LNCaP clone FGC (cell line): ENCODE measurements at regions not wholly inside any gene's neighbourhood (a gene's known extent, or its start where the extent isn't known, plus 50 kb on each side); places are given as distances from the start of the nearest gene placed in this dataset.

Source experiments
- DNase-seq: peaks from one replicate; pipeline ENCODE4 v3.0.0-alpha.2; 2011; ENCODE audit warnings: low read depth
- H3K4me3 ChIP-seq: 2 replicates; pipeline ENCODE4 v1.5.1; 2011; ENCODE audit warnings: mild to moderate bottlenecking, low read depth, low read length, control low read depth
- CTCF ChIP-seq: IDR thresholded peaks from 2 replicates; pipeline ENCODE4 v1.5.1; 2012; ENCODE audit warnings: mild to moderate bottlenecking; ENCODE audit not compliant: control insufficient read depth, insufficient read depth; ENCODE audit errors: extremely low read depth

GRCh38 chr16:79484237-79484636 is 116.3 kb downstream of the MAF start:
- no peak overlapping the region for H3K4me3 ChIP-seq
- no peak for TF ChIP-seq CTCF
- no peak for DNase-seq

- DNase-seq = no peak
Measured at GRCh38 chr16:79483336-79483735, 117.2 kb downstream of the MAF start.

GRCh38 chr16:79482011-79482410 is 118.5 kb downstream of the MAF start:
- no peak overlapping the region for H3K4me3 ChIP-seq
- no peak for DNase-seq
- no peak for TF ChIP-seq CTCF

More at GRCh38 chr16:79483336-79483735, 117.2 kb downstream of the MAF start:
- no peak for TF ChIP-seq CTCF
- H3K4me3 ChIP-seq = no peak overlapping the region

GRCh38 chr16:79480929-79481328 is 119.6 kb downstream of the MAF start:
- DNase-seq = no peak
- H3K4me3 ChIP-seq = no peak overlapping the region
- TF ChIP-seq CTCF = no peak

GRCh38 chr16:79480056-79480455 is 120.5 kb downstream of the MAF start:
- no peak for DNase-seq
- no peak for TF ChIP-seq CTCF

GRCh38 chr16:79476580-79476979 is 124.0 kb downstream of the MAF start:
- no peak for DNase-seq
- no peak overlapping the region for H3K4me3 ChIP-seq
- no peak for TF ChIP-seq CTCF

More at GRCh38 chr16:79480056-79480455, 120.5 kb downstream of the MAF start:
- no peak overlapping the region for H3K4me3 ChIP-seq

GRCh38 chr16:79475841-79476240 is 124.7 kb downstream of the MAF start:
- H3K4me3 ChIP-seq = no peak overlapping the region
- no peak for DNase-seq
- TF ChIP-seq CTCF = no peak
